ENCODE measurements at regions not wholly inside any gene's neighbourhood (a gene's known extent, or its start where the extent isn't known, plus 50 kb on each side); places are given as distances from the start of the nearest gene placed in this dataset.
A peak's percentile ranks its signal among the peaks of the same experiment; 100 is the strongest.

DNA sequence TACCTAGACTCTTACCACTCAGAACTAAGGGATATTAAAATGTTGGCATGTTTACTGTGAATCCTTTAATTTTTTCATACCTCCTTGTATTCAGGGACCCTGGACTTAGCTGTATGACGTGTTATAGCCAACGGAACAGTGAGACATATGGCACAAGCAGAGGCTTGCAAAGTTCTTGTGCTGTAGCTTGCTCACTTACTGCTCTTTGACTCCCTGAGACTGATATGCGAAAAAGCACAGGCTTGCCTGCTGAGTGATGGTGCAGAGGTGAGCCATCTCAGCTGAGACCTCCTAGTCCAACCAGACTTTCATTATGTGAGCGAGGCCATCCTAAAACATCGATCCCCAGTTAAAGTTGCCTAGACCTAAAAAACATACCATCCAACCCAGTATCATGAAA, 811.0 kb downstream of the METTL15 start:
- H3K27ac ChIP-seq, result no peak overlapping the region
- intact Hi-C loops (cut with DNase I), result no loop called here
- ATAC-seq, result no peak
- DNase-seq, result no peak
- H3K36me3 ChIP-seq, result no peaks in the 10 kb centered on the region
- no peak overlapping the region for H3K4me3 ChIP-seq
- H3K9me3 ChIP-seq, result peaks cover 0 to 3% of the 10 kb centered on the region in 2 donors
- no peaks in the 10 kb centered on the region for H3K27me3 ChIP-seq
- no peaks in the 10 kb centered on the region for H3K4me1 ChIP-seq
- TF ChIP-seq, protein P1, sequence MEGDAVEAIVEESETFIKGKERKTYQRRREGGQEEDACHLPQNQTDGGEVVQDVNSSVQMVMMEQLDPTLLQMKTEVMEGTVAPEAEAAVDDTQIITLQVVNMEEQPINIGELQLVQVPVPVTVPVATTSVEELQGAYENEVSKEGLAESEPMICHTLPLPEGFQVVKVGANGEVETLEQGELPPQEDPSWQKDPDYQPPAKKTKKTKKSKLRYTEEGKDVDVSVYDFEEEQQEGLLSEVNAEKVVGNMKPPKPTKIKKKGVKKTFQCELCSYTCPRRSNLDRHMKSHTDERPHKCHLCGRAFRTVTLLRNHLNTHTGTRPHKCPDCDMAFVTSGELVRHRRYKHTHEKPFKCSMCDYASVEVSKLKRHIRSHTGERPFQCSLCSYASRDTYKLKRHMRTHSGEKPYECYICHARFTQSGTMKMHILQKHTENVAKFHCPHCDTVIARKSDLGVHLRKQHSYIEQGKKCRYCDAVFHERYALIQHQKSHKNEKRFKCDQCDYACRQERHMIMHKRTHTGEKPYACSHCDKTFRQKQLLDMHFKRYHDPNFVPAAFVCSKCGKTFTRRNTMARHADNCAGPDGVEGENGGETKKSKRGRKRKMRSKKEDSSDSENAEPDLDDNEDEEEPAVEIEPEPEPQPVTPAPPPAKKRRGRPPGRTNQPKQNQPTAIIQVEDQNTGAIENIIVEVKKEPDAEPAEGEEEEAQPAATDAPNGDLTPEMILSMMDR (IDR thresholded peaks at IDR 0.05), result no peak

DNA sequence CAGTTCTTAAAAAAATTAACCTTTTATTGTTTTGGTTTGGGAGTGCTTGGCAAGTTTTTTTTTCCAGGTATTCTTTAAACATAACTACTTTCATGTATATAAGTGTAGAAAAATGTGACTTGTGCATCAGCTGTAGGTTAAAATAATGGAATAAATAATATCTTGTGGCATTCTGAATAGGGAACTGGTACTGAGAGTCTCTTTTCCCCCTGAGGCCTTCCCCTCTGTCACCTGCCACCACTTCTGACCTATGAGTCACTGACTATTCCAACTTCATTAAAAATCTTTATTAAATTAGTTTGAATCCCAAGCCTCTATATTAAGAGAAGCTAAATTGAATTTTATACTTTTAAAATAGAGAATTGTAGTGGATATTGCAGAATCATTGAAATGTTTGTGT, 805.7 kb downstream of the METTL15 start:
- H3K4me1 ChIP-seq, result no peaks in the 10 kb centered on the region
- TF ChIP-seq, protein P1 (IDR thresholded peaks at IDR 0.05), result no peak
- no peak overlapping the region for H3K27ac ChIP-seq
- no peaks in the 10 kb centered on the region for H3K9me3 ChIP-seq
- no peaks in the 10 kb centered on the region for H3K36me3 ChIP-seq
- intact Hi-C loops (cut with DNase I), result no loop called here
- ATAC-seq (no peak), DNase-seq (no peak)
- H3K27me3 ChIP-seq, result no peaks in the 10 kb centered on the region
- H3K4me3 ChIP-seq, result no peak overlapping the region

DNA sequence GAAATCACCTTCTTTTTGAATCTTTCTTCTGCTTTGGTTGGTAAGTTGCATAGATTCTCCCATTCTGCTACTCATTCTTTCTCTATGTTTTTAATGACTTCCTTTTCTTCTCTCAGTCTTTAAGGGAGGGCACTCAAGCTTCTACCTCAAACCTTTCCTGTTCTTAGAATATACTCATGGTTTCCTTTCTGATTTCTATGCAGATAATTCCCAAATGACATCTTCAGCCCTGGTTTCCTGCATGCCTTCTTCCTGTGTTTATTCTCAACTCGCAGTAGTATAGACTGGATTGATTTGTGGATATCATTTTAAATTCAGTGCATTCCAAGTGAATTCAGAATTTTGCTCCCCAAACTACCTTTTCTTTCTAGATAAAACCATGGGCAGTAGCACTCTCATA, 803.6 kb downstream of the METTL15 start:
- H3K4me3 ChIP-seq, result no peak overlapping the region
- H3K36me3 ChIP-seq, result no peaks in the 10 kb centered on the region
- TF ChIP-seq, protein P1 (IDR thresholded peaks at IDR 0.05), result no peak
- H3K27me3 ChIP-seq, result no peaks in the 10 kb centered on the region
- no peak for DNase-seq
- intact Hi-C loops (cut with DNase I), result no loop called here
- no peaks in the 10 kb centered on the region for H3K9me3 ChIP-seq
- ATAC-seq, result no peak
- H3K27ac ChIP-seq, result no peak overlapping the region
- H3K4me1 ChIP-seq, result no peaks in the 10 kb centered on the region

DNA sequence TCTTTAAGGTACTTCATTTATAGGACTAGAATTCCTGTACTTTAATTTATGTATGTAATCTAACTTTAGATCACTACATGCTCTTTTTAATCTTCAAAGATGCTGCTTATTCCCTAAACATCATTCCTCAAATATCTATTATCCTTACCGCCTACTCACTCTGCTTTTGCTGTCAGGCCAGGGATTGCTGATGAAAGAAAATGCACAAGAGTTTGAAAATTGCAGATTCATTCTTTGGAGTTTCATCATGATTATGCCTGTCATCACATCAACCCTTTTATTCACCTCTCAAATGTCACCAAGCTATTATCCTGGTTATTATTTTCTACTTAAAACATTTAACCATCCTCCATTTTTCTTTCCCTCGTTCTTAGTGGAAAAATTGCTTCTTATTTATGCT, 802.7 kb downstream of the METTL15 start:
- Histone ChIP-seq H3K27ac (no peak overlapping the region), H3K9me3 (no peaks in the 10 kb centered on the region), H3K4me3 (no peak overlapping the region), H3K36me3 (no peaks in the 10 kb centered on the region), H3K27me3 (no peaks in the 10 kb centered on the region), H3K4me1 (no peaks in the 10 kb centered on the region)
- TF ChIP-seq, protein P1 (IDR thresholded peaks at IDR 0.05), result no peak
- intact Hi-C loops (cut with DNase I), result no loop called here
- DNase-seq (no peak), ATAC-seq (no peak)

DNA sequence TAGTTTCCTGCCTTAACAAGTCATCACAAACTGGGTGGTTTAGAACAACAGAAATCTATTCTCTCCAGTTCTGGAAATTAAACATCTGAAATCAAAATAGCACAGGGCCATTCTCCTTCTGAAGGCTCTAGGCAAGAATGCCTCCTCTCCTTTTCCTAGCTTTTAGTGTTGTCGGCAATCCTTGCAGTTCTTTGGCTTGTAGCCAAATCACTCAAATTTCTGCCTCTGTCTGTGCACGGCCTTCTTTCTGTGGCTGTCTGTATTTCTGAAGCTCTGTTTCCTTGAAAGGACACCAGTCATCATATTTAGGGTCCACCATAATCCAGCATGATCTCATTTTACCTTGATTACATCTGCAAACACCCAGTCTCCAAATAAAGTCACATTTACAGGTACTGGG, 795.5 kb downstream of the METTL15 start:
- no peaks in the 10 kb centered on the region for H3K27me3 ChIP-seq
- intact Hi-C loops (cut with DNase I), result no loop called here
- TF ChIP-seq, protein P1 (IDR thresholded peaks at IDR 0.05), result no peak
- no peak overlapping the region for H3K4me3 ChIP-seq
- H3K9me3 ChIP-seq, result peaks cover 0 to 3% of the 10 kb centered on the region in 2 donors
- DNase-seq (peak in 1 of 4 donors; percentile 5), ATAC-seq (no peak)
- H3K36me3 ChIP-seq, result no peaks in the 10 kb centered on the region
- no peaks in the 10 kb centered on the region for H3K4me1 ChIP-seq
- no peak overlapping the region for H3K27ac ChIP-seq

Measured in left lung (tissue), 4 donors.